ENCODE measurements at regions not wholly inside any gene's neighbourhood (a gene's known extent, or its start where the extent isn't known, plus 50 kb on each side); places are given as distances from the start of the nearest gene placed in this dataset.
"Not testable (repeated sequence)": the region's sequence is repeated elsewhere in the genome, so short reads cannot be mapped to it uniquely, and the experiment has no call there.

DNA sequence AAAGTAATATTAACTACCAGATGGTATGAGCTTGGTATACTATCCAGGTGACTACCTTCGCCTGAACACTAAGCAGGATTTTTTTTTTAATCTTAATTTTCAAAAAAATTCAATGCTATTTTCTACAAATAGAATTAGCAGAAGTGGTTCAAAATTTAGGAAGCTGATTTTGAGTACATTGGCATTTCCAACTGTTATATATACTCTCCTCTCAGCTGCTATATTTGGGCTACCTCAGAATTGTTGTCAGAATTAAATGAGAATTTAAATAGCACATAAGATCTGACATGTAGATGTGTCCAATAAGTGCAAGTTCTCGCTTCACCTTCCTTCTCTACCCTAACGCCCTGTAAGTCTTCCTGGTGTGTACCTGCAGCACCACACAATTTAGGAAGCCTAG, 83.1 kb downstream of the DUSP6 start:
- Histone ChIP-seq H3K4me3 (ENCODE audit: low read length in 3 of 3) (no peak overlapping the region), H3K36me3 (ENCODE audit: control insufficient read depth in 2 of 3, insufficient read depth in 3 of 3, low read length in 3 of 3) (no peaks in the 10 kb centered on the region), H3K9me3 (ENCODE audit: control insufficient read depth in 2 of 3, insufficient read depth in 1 of 3, low read length in 3 of 3) (no peaks in the 10 kb centered on the region), H3K27me3 (ENCODE audit: control insufficient read depth, insufficient read depth, low read length) (no peaks in the 10 kb centered on the region), H3K27ac (ENCODE audit: low read depth in 2 of 2, low read length in 2 of 2) (no peak overlapping the region), H3K9ac (ENCODE audit: low read length in 3 of 3) (no peak overlapping the region), H3K4me1 (ENCODE audit: control insufficient read depth in 2 of 3, insufficient read depth in 2 of 3, low read depth in 1 of 3, low read length in 3 of 3) (no peaks in the 10 kb centered on the region)
- intact Hi-C loops (cut with DNase I) = no loop called here
- TF ChIP-seq, protein P1, sequence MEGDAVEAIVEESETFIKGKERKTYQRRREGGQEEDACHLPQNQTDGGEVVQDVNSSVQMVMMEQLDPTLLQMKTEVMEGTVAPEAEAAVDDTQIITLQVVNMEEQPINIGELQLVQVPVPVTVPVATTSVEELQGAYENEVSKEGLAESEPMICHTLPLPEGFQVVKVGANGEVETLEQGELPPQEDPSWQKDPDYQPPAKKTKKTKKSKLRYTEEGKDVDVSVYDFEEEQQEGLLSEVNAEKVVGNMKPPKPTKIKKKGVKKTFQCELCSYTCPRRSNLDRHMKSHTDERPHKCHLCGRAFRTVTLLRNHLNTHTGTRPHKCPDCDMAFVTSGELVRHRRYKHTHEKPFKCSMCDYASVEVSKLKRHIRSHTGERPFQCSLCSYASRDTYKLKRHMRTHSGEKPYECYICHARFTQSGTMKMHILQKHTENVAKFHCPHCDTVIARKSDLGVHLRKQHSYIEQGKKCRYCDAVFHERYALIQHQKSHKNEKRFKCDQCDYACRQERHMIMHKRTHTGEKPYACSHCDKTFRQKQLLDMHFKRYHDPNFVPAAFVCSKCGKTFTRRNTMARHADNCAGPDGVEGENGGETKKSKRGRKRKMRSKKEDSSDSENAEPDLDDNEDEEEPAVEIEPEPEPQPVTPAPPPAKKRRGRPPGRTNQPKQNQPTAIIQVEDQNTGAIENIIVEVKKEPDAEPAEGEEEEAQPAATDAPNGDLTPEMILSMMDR (IDR thresholded peaks at IDR 0.05; ENCODE audit: borderline replicate concordance, extremely low read depth, insufficient read depth) = no peak
- FAIRE-seq (no peak), DNase-seq (no peak)

DNA sequence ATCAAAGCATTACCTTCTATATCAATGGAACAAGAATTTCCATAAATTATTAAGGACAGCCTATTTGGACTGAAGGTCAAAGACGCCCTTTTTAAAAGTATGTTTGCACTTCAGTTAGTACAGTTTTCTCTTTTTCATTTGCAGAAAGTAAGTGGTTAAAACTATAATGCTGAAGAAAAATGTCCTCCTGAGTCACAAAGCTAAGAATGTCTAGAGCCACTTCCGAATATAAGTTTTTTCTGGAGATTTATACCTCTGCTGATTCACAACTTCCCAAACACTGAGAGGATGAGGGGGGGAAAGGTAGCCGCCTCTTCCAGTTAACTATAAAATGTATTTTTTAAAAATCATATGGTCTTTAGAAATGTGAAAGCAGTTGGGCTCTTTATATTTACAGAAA, 84.9 kb downstream of the DUSP6 start:
- intact Hi-C loops (cut with DNase I) = no loop called here
- FAIRE-seq (no peak), DNase-seq (no peak)
- no peak overlapping the region for H3K9ac ChIP-seq (ENCODE audit: low read length in 3 of 3)
- H3K27ac ChIP-seq (ENCODE audit: low read depth in 2 of 2, low read length in 2 of 2) = no peak overlapping the region
- TF ChIP-seq, protein P1 (IDR thresholded peaks at IDR 0.05; ENCODE audit: borderline replicate concordance, extremely low read depth, insufficient read depth) = no peak
- no peak overlapping the region for H3K4me3 ChIP-seq (ENCODE audit: low read length in 3 of 3)
- no peaks in the 10 kb centered on the region for H3K27me3 ChIP-seq (ENCODE audit: control insufficient read depth, insufficient read depth, low read length)
- H3K9me3 ChIP-seq (ENCODE audit: control insufficient read depth in 2 of 3, insufficient read depth in 1 of 3, low read length in 3 of 3) = no peaks in the 10 kb centered on the region
- no peaks in the 10 kb centered on the region for H3K4me1 ChIP-seq (ENCODE audit: control insufficient read depth in 2 of 3, insufficient read depth in 2 of 3, low read depth in 1 of 3, low read length in 3 of 3)
- H3K36me3 ChIP-seq (ENCODE audit: control insufficient read depth in 2 of 3, insufficient read depth in 3 of 3, low read length in 3 of 3) = no peaks in the 10 kb centered on the region

DNA sequence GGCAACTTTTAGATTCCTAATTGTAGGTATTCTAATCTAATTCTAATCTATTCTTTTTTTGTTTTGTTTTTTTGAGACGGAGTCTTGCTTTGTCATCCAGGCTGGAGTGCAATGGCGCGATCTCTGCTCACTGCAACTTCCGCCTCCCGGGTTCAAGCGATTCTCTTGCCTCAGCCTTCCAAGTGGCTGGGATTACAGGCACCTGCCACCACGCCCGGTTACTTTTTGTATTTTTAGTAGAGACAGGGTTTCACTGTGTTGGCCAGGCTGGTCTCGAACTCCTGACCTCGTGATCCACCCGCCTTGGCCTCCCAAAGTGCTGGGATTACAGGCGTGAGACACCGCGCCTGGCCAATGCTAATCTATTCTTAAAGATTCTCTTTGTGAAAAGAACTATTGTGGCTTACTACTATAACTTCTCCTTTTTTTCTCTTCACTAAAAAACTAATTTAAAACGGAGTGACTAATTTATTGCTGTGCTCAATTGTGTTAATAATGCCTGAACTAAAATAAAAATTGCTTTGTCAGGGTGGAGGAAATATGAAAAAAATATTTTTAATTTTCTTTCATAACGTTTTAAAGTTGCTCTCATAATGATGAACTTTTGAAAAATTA, 85.6 kb downstream of the DUSP6 start:
- intact Hi-C loops (cut with DNase I); H3K27me3 ChIP-seq (ENCODE audit: control insufficient read depth, insufficient read depth, low read length); H3K27ac ChIP-seq (ENCODE audit: low read depth in 2 of 2, low read length in 2 of 2); H3K4me3 ChIP-seq (ENCODE audit: low read length in 3 of 3); H3K36me3 ChIP-seq (ENCODE audit: control insufficient read depth in 2 of 3, insufficient read depth in 3 of 3, low read length in 3 of 3); FAIRE-seq; H3K9me3 ChIP-seq (ENCODE audit: control insufficient read depth in 2 of 3, insufficient read depth in 1 of 3, low read length in 3 of 3); DNase-seq; H3K4me1 ChIP-seq (ENCODE audit: control insufficient read depth in 2 of 3, insufficient read depth in 2 of 3, low read depth in 1 of 3, low read length in 3 of 3); H3K9ac ChIP-seq (ENCODE audit: low read length in 3 of 3): not testable (repeated sequence)

DNA sequence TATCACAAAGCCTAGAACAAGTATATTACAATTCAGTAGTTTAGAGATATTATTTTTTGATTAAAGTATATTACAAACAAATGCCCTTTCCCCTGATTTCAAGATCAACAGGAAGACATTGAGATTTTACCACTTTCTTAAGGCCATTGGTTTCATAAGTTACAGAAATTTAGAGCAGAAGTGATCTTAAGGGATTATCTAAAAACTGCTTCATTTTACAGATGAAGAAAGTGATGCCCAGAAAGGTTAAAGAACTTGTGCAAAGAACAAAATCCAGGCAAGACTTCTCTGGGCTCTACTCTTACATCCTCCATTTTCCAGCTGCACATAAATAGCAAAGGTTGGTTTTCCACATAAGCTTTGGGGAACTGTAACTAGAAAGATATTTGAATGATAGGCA, 87.5 kb downstream of the DUSP6 start:
- H3K27ac ChIP-seq (ENCODE audit: low read depth in 2 of 2, low read length in 2 of 2) = no peak overlapping the region
- intact Hi-C loops (cut with DNase I) = no loop called here
- H3K27me3 ChIP-seq (ENCODE audit: control insufficient read depth, insufficient read depth, low read length) = no peaks in the 10 kb centered on the region
- H3K36me3 ChIP-seq (ENCODE audit: control insufficient read depth in 2 of 3, insufficient read depth in 3 of 3, low read length in 3 of 3) = no peaks in the 10 kb centered on the region
- no peaks in the 10 kb centered on the region for H3K4me1 ChIP-seq (ENCODE audit: control insufficient read depth in 2 of 3, insufficient read depth in 2 of 3, low read depth in 1 of 3, low read length in 3 of 3)
- TF ChIP-seq, protein P1 (IDR thresholded peaks at IDR 0.05; ENCODE audit: borderline replicate concordance, extremely low read depth, insufficient read depth) = no peak
- H3K9me3 ChIP-seq (ENCODE audit: control insufficient read depth in 2 of 3, insufficient read depth in 1 of 3, low read length in 3 of 3) = no peaks in the 10 kb centered on the region
- H3K4me3 ChIP-seq (ENCODE audit: low read length in 3 of 3) = no peak overlapping the region
- no peak overlapping the region for H3K9ac ChIP-seq (ENCODE audit: low read length in 3 of 3)
- no peak for DNase-seq
- FAIRE-seq = no peak

Data from kidney (tissue), 13 donors.